ENCODE measurements at regions not wholly inside any gene's neighbourhood (a gene's known extent, or its start where the extent isn't known, plus 50 kb on each side); places are given as distances from the start of the nearest gene placed in this dataset.

- no peak overlapping the region for H3K4me3 ChIP-seq
These were observed 328.9 kb upstream of the CHAC2 start for GRCh38 chr2:53438692-53439091.

GRCh38 chr2:53438100-53438499 is 329.5 kb upstream of the CHAC2 start:
- Histone ChIP-seq H3K9me3 (no peaks in the 10 kb centered on the region), H3K4me3 (no peak overlapping the region), H3K36me3 (no peaks in the 10 kb centered on the region), H3K27me3 (no peaks in the 10 kb centered on the region), H3K4me1 (no peaks in the 10 kb centered on the region), H3K27ac (no peak overlapping the region)
- intact Hi-C loops (cut with DNase I), result no loop called here
- WGBS, 2 donors, result 34 to 60% methylated on average over 1 of the region's 1 CpG
- no peak for TF ChIP-seq EP300 (IDR thresholded peaks at IDR 0.05)
- TF ChIP-seq CTCF (IDR thresholded peaks at IDR 0.05), result no peak
- TF ChIP-seq POLR2A (IDR thresholded peaks at IDR 0.05), result no peak
- TF ChIP-seq POLR2AphosphoS5 (IDR thresholded peaks at IDR 0.05), result no peak
- DNase-seq, result no peak

More at GRCh38 chr2:53438692-53439091, 328.9 kb upstream of the CHAC2 start:
- 94 to 96% methylated on average over 1 of the region's 1 CpG for WGBS, 2 donors
- no peak for DNase-seq
- no peaks in the 10 kb centered on the region for H3K27me3 ChIP-seq
- no peaks in the 10 kb centered on the region for H3K4me1 ChIP-seq
- H3K36me3 ChIP-seq, result no peaks in the 10 kb centered on the region
- intact Hi-C loops (cut with DNase I), result no loop called here
- H3K9me3 ChIP-seq, result no peaks in the 10 kb centered on the region
- no peak overlapping the region for H3K27ac ChIP-seq
- TF ChIP-seq POLR2AphosphoS5 (IDR thresholded peaks at IDR 0.05) (no peak), CTCF (IDR thresholded peaks at IDR 0.05) (no peak), EP300 (IDR thresholded peaks at IDR 0.05) (no peak), POLR2A (IDR thresholded peaks at IDR 0.05) (no peak)

- TF ChIP-seq POLR2AphosphoS5 (IDR thresholded peaks at IDR 0.05) (no peak), CTCF (IDR thresholded peaks at IDR 0.05) (no peak), POLR2A (IDR thresholded peaks at IDR 0.05) (no peak), EP300 (IDR thresholded peaks at IDR 0.05) (no peak)
- H3K36me3 ChIP-seq, result no peaks in the 10 kb centered on the region
- no peaks in the 10 kb centered on the region for H3K4me1 ChIP-seq
- 88% methylated on average over 2 of the region's 2 CpGs for WGBS, 2 donors
- no peak for DNase-seq
- no peak overlapping the region for H3K4me3 ChIP-seq
- no peak overlapping the region for H3K27ac ChIP-seq
- intact Hi-C loops (cut with DNase I), result no loop called here
- no peaks in the 10 kb centered on the region for H3K27me3 ChIP-seq
- no peaks in the 10 kb centered on the region for H3K9me3 ChIP-seq
These were observed 330.2 kb upstream of the CHAC2 start for GRCh38 chr2:53437371-53437770.

GRCh38 chr2:53436882-53437281 is 330.7 kb upstream of the CHAC2 start:
- no peak overlapping the region for H3K27ac ChIP-seq
- no peak overlapping the region for H3K4me3 ChIP-seq
- no peaks in the 10 kb centered on the region for H3K27me3 ChIP-seq
- no peak for DNase-seq
- H3K9me3 ChIP-seq, result no peaks in the 10 kb centered on the region
- intact Hi-C loops (cut with DNase I), result no loop called here
- TF ChIP-seq POLR2AphosphoS5 (IDR thresholded peaks at IDR 0.05) (no peak), POLR2A (IDR thresholded peaks at IDR 0.05) (no peak), CTCF (IDR thresholded peaks at IDR 0.05) (no peak), EP300 (IDR thresholded peaks at IDR 0.05) (no peak)
- H3K4me1 ChIP-seq, result no peaks in the 10 kb centered on the region
- H3K36me3 ChIP-seq, result no peaks in the 10 kb centered on the region
- WGBS, 2 donors, result 96 to 97% methylated on average over 4 of the region's 4 CpGs

- Histone ChIP-seq H3K9me3 (no peaks in the 10 kb centered on the region), H3K4me1 (no peaks in the 10 kb centered on the region), H3K36me3 (no peaks in the 10 kb centered on the region), H3K27me3 (no peaks in the 10 kb centered on the region), H3K27ac (no peak overlapping the region), H3K4me3 (no peak overlapping the region)
- intact Hi-C loops (cut with DNase I), result no loop called here
- DNase-seq, result no peak
- WGBS, 2 donors, result 85 to 89% methylated on average over 2 of the region's 2 CpGs
- TF ChIP-seq POLR2A (IDR thresholded peaks at IDR 0.05) (no peak), EP300 (IDR thresholded peaks at IDR 0.05) (no peak), CTCF (IDR thresholded peaks at IDR 0.05) (no peak), POLR2AphosphoS5 (IDR thresholded peaks at IDR 0.05) (no peak)
These were observed 332.0 kb upstream of the CHAC2 start for GRCh38 chr2:53435610-53436009.

Measured in sigmoid colon (tissue), 6 donors.